Neural cell (in vitro differentiated cells): ENCODE measurements at regions not wholly inside any gene's neighbourhood (a gene's known extent, or its start where the extent isn't known, plus 50 kb on each side); places are given as distances from the start of the nearest gene placed in this dataset.

Experiments used
- H2AFZ ChIP-seq: fragments of 200-600, 300-800 bp; sonication (generic), shearing (Covaris generic); 2 replicates; pipeline ENCODE4 v1.6.0; 2014; ENCODE audit warnings: low read depth, mild to moderate bottlenecking, antibody characterized with exemption, low read length, moderate library complexity
- H3F3A ChIP-seq: fragments of 200-600 bp; shearing (Covaris generic); 2 replicates; pipeline ENCODE4 v1.6.1; 2016; ENCODE audit warnings: mild to moderate bottlenecking, moderate library complexity, mixed read lengths, antibody characterized with exemption, low read length; ENCODE audit not compliant: insufficient read depth, poor library complexity, severe bottlenecking
- H3K27ac ChIP-seq: fragments of 200-600, 300-800 bp; sonication (generic), shearing (Covaris generic); 2 replicates; pipeline ENCODE4 v1.5.1; 2014; ENCODE audit warnings: mild to moderate bottlenecking, low read length, moderate library complexity
- H3K27me3 ChIP-seq: fragments of 300-800, 200-600 bp; sonication (generic), shearing (Covaris generic); 2 replicates; pipeline ENCODE4 v1.6.0; 2014; ENCODE audit warnings: mild to moderate bottlenecking, low read depth, low read length, moderate library complexity; ENCODE audit not compliant: insufficient read depth
- H3K36me3 ChIP-seq: fragments of 300-800, 200-600 bp; sonication (generic), shearing (Covaris generic); 2 replicates; pipeline ENCODE4 v1.5.1; 2014; ENCODE audit warnings: mild to moderate bottlenecking, antibody characterized with exemption, low read length, moderate library complexity; ENCODE audit not compliant: insufficient read depth
- H3K4me2 ChIP-seq: fragments of 300-800, 200-600 bp; sonication (generic), shearing (Covaris generic); 2 replicates; pipeline ENCODE4 v1.6.0; 2014; ENCODE audit warnings: mild to moderate bottlenecking, low read length
- H3K4me3 ChIP-seq: fragments of 300-800, 200-600 bp; sonication (generic), shearing (Covaris generic); 2 replicates; pipeline ENCODE4 v1.5.1; 2014; ENCODE audit warnings: mild to moderate bottlenecking, low read length, moderate library complexity
- H3K79me2 ChIP-seq: fragments of 200-600 bp; shearing (Covaris generic); replicated peaks from 2 replicates; pipeline ENCODE4 v1.6.0; 2014; ENCODE audit warnings: mild to moderate bottlenecking, low read length, moderate library complexity; ENCODE audit not compliant: insufficient read depth
- H3K9ac ChIP-seq: fragments of 300-800, 200-600 bp; sonication (generic), shearing (Covaris generic); 2 replicates; pipeline ENCODE4 v1.6.1; 2016; ENCODE audit warnings: mild to moderate bottlenecking, low read length, mixed read lengths
- H3K9me2 ChIP-seq: fragments of 200-600 bp; shearing (Covaris generic); 2 replicates; pipeline ENCODE4 v1.6.1; 2016; ENCODE audit warnings: mild to moderate bottlenecking, low read length, mixed read lengths; ENCODE audit not compliant: insufficient read depth
- H3K9me3 ChIP-seq: fragments of 200-600, 300-800 bp; sonication (generic), shearing (Covaris generic); 2 replicates; pipeline ENCODE4 v1.6.1; 2016; ENCODE audit warnings: mild to moderate bottlenecking, mixed run types, low read length, moderate library complexity, mixed read lengths
- H4K20me1 ChIP-seq: fragments of 200-600 bp; shearing (Covaris generic); 2 replicates; pipeline ENCODE4 v1.6.1; 2016; ENCODE audit warnings: mild to moderate bottlenecking, mixed run types; ENCODE audit not compliant: insufficient read depth
- CTCF ChIP-seq: fragments of 450-650 bp; IDR thresholded peaks from 2 replicates; pipeline ENCODE4 v1.5.1; 2014; ENCODE audit warnings: antibody characterized with exemption, mild to moderate bottlenecking, moderate library complexity; ENCODE audit not compliant: poor library complexity, severe bottlenecking
- EP300 ChIP-seq: fragments of 450-650 bp; conservative IDR thresholded peaks from 2 replicates; pipeline ENCODE4 v1.6.1; 2014; ENCODE audit warnings: antibody characterized with exemption, mild to moderate bottlenecking, moderate library complexity; ENCODE audit not compliant: poor library complexity, severe bottlenecking
- EZH2 ChIP-seq: fragments of 200-600, 300-800 bp; shearing (Covaris generic), sonication (generic); IDR thresholded peaks from 2 replicates; pipeline ENCODE4 v1.6.1; 2014; ENCODE audit warnings: antibody characterized with exemption, low read length, borderline replicate concordance, mild to moderate bottlenecking; ENCODE audit not compliant: insufficient read depth, poor library complexity, severe bottlenecking
- MXI1 ChIP-seq: fragments of 450-650 bp; conservative IDR thresholded peaks from 2 replicates; pipeline ENCODE4 v1.6.1; 2014; ENCODE audit warnings: antibody characterized with exemption, mild to moderate bottlenecking; ENCODE audit not compliant: poor library complexity, severe bottlenecking
- POLR2AphosphoS5 ChIP-seq: IDR thresholded peaks from 2 replicates; pipeline ENCODE4 v1.6.1; 2012
- RAD21 ChIP-seq: fragments of 450-650 bp; conservative IDR thresholded peaks from 2 replicates; pipeline ENCODE4 v1.6.1; 2014; ENCODE audit warnings: antibody characterized with exemption, mild to moderate bottlenecking, moderate library complexity
- SMC3 ChIP-seq: fragments of 450-650 bp; conservative IDR thresholded peaks from 2 replicates; pipeline ENCODE4 v1.6.1; 2014; ENCODE audit warnings: antibody characterized with exemption, mild to moderate bottlenecking, moderate library complexity; ENCODE audit not compliant: poor library complexity
- TAF1 ChIP-seq: IDR thresholded peaks from 2 replicates; pipeline ENCODE4 v1.6.1; 2012; ENCODE audit warnings: low read depth
- TF ChIP-seq, protein P1 (sequence below): IDR thresholded peaks from 2 replicates; pipeline ENCODE4 v1.6.1; 2012; ENCODE audit warnings: borderline replicate concordance

DNA sequence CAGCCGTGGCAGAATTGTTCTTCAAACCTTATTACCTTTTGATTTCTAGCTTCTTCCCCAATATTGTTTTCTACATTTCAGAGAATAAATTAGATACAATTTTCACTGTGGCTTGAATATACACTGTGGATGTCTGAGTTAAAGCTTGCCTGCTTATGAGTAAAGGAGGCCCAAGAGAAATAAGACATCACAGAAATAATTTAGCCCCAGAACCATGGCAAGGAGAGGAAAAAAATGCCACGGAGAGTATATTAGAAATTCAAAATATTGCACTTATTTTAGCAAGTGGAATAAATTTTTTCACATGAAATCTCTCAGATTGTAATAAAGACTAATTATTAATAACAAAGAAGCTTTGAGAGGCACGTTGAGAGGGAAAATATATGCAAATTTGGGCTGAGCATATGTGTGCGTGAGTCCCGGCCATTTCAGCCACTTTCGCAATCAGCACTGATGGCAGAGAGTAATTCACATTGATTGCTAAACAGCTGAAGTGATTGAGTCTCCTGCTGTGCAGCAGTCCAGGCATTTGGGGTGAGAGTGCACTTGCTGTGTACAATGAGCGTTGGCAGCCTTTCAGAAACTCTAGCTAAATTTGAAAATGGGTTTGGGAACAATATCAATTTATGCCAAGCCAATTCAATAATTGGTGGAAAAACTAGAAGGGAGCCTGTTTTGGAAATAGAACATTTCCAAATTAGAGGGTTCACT is 596.0 kb downstream of the EPM2A start:
- H2AFZ ChIP-seq, result peak overlapping the region; percentile 35

DNA sequence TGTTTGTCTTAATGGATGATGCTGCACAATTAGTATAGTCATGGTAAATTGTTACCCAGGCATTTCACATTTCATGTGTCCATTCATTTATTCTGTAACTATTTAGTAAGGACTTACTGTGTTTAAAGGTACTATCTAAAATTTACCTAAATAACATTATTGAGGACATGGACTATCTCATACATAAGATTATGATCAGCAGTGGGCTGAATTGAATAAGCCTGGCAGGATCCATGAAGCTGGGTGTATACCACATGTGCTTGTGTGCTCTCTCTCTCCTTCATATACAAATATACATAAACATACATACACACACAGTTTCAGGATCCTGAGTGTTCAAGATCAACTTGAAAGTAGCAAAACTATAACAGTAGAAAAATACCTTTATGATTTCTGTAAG is 595.4 kb downstream of the EPM2A start:
- Histone ChIP-seq H3K27ac (peak overlapping the region; percentile 91), H3K4me3 (peak overlapping the region; percentile 17), H3K4me2 (peak overlapping the region; percentile 33)
- TF ChIP-seq POLR2AphosphoS5 (no peak), EZH2 (no peak), MXI1 (no peak), TAF1 (no peak), RAD21 (no peak), CTCF (no peak), EP300 (no peak), SMC3 (no peak)

More for the DNA sequence above, 596.0 kb downstream of the EPM2A start:
- Histone ChIP-seq H3K36me3 (no peaks in the 10 kb centered on the region), H3K4me2 (peak overlapping the region; percentile 33), H3K9me2 (no peaks in the 10 kb centered on the region), H3K27me3 (no peaks in the 10 kb centered on the region), H3F3A (peaks cover 4% of the 10 kb centered on the region), H3K9ac (peak overlapping the region; percentile 48), H3K27ac (peak overlapping the region; percentile 91), H3K4me3 (peak overlapping the region; percentile 17), H3K79me2 (no peaks in the 10 kb centered on the region), H4K20me1 (no peaks in the 10 kb centered on the region), H3K9me3 (no peaks in the 10 kb centered on the region)
- TF ChIP-seq MXI1 (no peak), RAD21 (no peak), EP300 (peak; percentile 68), SMC3 (peak; percentile 6), CTCF (no peak), TAF1 (no peak), POLR2AphosphoS5 (peak; percentile 74), EZH2 (no peak)
- TF ChIP-seq, protein P1, sequence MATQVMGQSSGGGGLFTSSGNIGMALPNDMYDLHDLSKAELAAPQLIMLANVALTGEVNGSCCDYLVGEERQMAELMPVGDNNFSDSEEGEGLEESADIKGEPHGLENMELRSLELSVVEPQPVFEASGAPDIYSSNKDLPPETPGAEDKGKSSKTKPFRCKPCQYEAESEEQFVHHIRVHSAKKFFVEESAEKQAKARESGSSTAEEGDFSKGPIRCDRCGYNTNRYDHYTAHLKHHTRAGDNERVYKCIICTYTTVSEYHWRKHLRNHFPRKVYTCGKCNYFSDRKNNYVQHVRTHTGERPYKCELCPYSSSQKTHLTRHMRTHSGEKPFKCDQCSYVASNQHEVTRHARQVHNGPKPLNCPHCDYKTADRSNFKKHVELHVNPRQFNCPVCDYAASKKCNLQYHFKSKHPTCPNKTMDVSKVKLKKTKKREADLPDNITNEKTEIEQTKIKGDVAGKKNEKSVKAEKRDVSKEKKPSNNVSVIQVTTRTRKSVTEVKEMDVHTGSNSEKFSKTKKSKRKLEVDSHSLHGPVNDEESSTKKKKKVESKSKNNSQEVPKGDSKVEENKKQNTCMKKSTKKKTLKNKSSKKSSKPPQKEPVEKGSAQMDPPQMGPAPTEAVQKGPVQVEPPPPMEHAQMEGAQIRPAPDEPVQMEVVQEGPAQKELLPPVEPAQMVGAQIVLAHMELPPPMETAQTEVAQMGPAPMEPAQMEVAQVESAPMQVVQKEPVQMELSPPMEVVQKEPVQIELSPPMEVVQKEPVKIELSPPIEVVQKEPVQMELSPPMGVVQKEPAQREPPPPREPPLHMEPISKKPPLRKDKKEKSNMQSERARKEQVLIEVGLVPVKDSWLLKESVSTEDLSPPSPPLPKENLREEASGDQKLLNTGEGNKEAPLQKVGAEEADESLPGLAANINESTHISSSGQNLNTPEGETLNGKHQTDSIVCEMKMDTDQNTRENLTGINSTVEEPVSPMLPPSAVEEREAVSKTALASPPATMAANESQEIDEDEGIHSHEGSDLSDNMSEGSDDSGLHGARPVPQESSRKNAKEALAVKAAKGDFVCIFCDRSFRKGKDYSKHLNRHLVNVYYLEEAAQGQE, result peak; percentile 76

More for the DNA sequence above, 595.4 kb downstream of the EPM2A start:
- H4K20me1 ChIP-seq, result no peaks in the 10 kb centered on the region
- H3K27me3 ChIP-seq, result no peaks in the 10 kb centered on the region
- peaks cover 4% of the 10 kb centered on the region for H3F3A ChIP-seq
- no peaks in the 10 kb centered on the region for H3K9me3 ChIP-seq
- no peak overlapping the region for H2AFZ ChIP-seq
- H3K79me2 ChIP-seq, result no peaks in the 10 kb centered on the region
- H3K9ac ChIP-seq, result peak overlapping the region; percentile 48
- no peaks in the 10 kb centered on the region for H3K36me3 ChIP-seq
- H3K9me2 ChIP-seq, result no peaks in the 10 kb centered on the region
